CD4-positive, alpha-beta T cell treated with Interleukin-1 beta for 1 hour (primary cell): ENCODE measurements at regions not wholly inside any gene's neighbourhood (a gene's known extent, or its start where the extent isn't known, plus 50 kb on each side); places are given as distances from the start of the nearest gene placed in this dataset.

Source experiments
- DNase-seq, 2 donors: peaks; one replicate each; pipeline ENCODE4 v3.0.0-alpha.2; 2020 to 2022

DNA sequence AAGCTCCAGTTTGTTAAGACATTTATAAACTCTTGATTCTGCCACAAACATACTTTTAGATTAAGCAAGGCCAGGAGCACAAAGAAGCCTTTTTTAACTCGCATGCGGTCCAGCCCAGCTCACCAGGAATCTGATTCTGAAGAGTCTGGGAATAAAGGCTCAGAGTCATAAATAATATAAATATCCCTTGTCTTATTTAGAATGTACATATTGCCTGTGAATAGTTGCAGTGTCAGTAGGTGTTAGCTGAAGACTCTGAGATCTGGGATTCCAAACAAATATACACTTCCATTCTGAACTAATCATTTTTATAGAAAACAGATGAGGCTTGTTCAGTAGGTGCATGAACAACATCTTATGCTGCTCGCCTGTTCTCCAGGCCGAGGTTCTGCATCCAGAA lies 59.1 kb upstream of the ELAC2 start:
- no peak for DNase-seq

DNA sequence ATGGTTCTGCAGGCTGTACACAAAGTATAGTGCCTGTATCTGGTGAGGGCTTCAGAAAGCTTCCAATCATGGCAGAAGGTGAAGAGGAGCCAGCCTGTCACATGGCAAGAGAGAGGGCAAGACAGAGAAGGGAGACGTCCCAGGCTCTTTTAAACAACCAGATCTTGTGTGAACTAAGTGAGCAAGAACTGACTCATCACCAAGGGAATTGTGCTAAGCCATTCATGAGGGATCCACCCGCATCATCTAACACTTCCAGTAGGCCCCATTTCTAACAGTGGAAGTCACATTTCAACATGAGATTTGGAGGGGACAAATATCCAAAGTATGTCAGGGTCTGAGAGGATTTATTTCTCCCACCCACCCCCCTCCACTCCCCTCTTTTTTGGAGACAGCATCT lies 56.2 kb upstream of the ELAC2 start:
- DNase-seq: no peak

DNA sequence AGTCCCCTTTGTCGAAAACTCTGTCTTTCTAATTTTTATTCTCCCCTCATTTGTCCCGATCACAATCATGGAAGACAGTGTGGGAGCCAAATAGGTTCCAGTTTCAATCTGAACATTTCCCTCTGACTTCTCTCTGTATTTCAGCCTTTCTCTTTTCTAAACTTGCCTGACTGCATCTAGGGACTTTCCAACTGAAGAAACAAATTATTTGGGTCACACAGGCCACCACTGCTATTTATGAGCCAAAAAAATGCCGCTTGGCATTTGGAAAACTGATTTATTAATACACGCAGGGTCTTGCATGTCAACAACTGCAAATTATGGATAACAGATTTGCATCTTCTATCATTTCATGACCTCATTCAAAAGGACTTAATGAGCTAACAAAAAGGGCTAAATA lies 55.2 kb upstream of the ELAC2 start:
- no peak for DNase-seq

DNA sequence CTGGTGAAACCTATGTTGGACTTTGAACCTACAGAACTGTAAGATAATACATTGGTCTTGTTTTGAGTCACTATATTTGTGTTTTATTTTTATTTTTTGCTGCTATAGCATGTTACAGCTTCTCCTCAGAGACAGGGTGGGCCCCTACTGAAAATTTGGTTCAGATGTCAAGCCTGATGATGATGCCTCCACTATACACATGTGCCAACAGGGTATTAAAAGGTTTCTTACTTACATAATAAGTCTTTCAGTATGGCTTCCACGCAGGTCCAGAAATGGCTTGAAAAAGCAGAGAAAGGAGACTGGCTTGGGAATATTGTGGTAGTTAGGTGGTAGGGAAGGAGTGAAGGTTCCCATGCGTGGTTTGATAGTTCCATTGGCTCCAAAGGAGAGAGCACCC lies 52.9 kb upstream of the ELAC2 start:
- DNase-seq: no peak

DNA sequence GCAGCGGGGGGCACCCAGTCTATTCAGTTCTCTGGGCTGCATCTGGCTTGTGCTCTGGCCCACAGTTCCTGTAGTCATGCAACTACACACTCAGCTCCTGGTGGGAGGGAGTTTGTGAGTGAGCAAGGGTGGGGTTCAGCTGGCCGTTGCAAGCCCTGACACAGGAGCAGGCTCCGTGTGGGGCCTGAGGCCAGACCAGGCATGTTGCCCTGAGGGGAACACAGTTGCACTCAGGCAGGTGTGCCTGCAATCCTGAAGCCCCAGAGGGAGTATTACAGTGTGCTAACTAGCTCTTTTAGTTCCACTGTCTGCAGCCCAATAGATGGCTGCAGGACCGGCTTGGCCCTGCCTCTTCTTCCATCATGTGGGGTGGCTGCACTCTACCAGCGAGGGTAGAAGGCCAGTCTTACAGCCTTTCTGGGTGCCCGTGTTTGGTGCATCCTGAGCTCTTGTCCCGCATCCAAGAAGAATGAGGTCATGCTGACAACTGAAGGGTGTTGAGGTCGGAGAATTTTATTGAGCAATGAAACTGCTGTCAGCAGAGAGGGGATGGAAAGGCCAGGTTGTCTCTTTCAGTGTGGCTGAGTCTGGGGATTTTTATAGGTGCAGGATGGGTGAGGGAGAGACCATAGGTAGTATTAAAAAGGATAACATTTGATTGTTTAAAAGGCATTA lies 49.9 kb upstream of the ELAC2 start:
- no peak for DNase-seq
